ENCODE measurements at regions not wholly inside any gene's neighbourhood (a gene's known extent, or its start where the extent isn't known, plus 50 kb on each side); places are given as distances from the start of the nearest gene placed in this dataset.

GRCh38 chr5:143694357-143694756 is 117.6 kb upstream of the HMHB1 start:
- TF ChIP-seq POLR2A (IDR thresholded peaks at IDR 0.05), result no peak
- TF ChIP-seq, protein P1, sequence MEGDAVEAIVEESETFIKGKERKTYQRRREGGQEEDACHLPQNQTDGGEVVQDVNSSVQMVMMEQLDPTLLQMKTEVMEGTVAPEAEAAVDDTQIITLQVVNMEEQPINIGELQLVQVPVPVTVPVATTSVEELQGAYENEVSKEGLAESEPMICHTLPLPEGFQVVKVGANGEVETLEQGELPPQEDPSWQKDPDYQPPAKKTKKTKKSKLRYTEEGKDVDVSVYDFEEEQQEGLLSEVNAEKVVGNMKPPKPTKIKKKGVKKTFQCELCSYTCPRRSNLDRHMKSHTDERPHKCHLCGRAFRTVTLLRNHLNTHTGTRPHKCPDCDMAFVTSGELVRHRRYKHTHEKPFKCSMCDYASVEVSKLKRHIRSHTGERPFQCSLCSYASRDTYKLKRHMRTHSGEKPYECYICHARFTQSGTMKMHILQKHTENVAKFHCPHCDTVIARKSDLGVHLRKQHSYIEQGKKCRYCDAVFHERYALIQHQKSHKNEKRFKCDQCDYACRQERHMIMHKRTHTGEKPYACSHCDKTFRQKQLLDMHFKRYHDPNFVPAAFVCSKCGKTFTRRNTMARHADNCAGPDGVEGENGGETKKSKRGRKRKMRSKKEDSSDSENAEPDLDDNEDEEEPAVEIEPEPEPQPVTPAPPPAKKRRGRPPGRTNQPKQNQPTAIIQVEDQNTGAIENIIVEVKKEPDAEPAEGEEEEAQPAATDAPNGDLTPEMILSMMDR (IDR thresholded peaks at IDR 0.05), result no peak
